GM19324 (cell line): ENCODE measurements at regions not wholly inside any gene's neighbourhood (a gene's known extent, or its start where the extent isn't known, plus 50 kb on each side); places are given as distances from the start of the nearest gene placed in this dataset.

Experiments used
- ATAC-seq: cut with Tn5 transposase; IDR thresholded peaks from one replicate; pipeline ENCODE4 v1.9.1; 2021; ENCODE audit warnings: mild to moderate bottlenecking, moderate library complexity; ENCODE audit not compliant: unreplicated experiment, low FRiP score

DNA sequence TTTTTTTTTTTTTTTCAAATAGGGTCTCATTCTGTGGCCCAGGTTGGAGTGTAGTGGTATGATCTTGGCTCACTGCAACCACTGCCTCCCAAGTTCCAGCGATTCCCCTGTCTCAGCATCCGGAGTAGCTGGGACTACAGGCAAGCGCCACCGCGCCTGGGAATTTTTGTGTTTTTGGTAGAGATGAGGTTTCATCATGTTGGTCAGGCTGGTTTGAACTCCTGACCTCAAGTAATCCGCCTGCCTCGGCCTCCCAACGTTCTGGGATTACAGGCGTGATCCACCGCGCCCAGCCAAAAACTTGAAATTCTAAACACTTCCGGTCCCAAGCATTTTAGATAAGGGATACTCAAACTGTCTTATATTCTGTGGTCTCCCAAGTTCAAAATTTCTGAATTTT, 718.9 kb upstream of the MEF2C start:
- ATAC-seq = no peak

DNA sequence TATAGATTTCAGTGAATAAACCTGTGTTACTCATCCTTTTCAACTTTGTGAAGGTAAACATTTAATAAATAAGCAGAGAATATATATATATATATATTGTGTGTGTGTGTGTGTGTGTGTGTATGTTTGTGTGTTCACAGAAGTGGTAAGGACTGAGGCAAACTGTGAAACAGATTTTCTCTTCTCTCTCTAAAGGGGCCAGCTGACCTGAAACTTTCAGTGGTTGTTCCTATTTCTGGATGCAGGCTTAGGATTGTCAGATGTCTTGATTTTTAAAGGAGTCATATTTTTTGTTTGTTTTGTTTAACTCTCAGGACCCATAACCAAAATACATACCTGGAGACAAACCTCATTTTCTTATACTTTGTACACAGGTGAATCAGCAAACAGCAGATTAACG, 714.9 kb upstream of the MEF2C start:
- ATAC-seq = no peak

DNA sequence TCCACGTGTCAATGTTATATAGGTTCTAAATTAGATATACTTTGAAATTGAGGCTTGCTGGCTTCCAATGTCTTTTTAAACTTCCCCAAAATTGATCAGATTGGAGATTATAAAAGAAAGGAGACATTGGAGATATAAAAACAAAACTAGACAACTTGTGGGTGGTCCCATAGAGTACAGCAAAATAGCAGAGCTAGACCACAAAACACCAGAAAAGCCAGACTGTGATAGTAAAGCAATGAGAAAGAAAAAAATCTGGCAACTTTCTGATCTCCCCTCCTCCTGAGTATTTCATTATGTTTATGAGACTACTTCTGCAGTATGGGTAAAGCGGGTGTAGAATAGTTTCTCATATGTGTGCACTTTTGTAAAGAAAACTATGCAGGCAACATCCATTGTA, 713.8 kb upstream of the MEF2C start:
- no peak for ATAC-seq

DNA sequence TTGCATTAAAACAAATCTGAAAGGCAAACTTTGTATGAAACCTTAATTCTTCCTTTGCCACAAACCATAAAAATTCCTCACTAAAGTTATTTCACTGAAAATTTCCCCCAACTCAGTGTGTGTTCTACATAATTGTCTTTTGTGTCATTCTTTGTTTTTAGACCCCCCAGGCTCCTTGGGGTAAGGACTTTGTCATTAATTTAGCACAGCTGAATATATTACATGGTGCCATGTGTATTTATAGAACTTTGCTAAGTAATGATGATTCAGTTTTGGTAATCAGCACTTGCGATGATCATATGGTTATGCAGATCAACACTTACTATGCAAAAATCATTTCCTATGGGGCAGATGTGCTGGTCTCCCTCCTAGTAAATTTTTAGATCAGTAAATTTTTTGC, 712.1 kb upstream of the MEF2C start:
- ATAC-seq = no peak

DNA sequence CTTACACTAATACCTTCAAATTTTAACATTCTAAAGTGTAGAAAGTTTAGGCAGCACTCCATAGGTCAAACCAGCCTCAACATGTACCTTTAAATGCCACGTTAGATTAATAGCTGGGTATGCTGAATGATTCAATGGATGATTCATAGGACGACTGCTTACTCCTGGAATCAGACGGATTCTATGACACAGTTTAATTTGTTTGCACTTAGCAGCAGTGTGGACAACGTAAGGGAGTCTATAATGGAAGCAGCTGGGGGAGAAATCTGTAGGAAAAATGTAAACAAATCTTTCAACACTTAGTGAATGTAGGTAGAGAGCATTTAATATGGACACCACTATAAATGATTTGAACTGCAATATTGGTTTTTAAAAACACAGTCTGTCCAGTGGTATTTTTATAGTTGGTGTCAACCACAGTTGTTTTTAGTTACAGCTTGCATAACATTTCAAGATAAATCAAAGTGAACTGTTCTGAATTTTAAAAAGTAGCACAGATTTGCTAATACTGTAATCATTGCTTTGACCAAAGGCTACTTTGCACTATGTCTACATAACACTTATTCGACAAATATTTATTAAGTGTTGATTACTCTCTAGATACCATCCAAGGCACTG, 701.5 kb upstream of the MEF2C start:
- no peak for ATAC-seq

DNA sequence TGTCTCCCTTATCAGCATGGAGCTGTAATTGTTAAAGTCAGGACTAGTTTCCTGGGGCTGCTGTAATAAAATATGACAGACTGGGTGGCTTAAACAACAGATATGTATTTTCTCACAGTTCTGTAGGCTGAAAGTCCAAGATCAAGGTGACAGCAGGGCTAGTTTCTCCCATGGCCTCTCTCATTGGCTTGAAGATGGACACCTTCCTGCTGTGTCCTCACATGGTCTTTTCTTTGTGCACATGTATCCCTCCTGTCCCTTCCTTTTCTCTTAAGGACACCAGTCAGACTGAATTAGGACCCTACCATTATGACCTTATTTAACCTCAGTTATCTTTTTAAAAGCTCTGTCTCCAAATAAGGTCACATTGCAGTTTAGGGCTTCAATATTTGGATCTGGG, 700.5 kb upstream of the MEF2C start:
- no peak for ATAC-seq

DNA sequence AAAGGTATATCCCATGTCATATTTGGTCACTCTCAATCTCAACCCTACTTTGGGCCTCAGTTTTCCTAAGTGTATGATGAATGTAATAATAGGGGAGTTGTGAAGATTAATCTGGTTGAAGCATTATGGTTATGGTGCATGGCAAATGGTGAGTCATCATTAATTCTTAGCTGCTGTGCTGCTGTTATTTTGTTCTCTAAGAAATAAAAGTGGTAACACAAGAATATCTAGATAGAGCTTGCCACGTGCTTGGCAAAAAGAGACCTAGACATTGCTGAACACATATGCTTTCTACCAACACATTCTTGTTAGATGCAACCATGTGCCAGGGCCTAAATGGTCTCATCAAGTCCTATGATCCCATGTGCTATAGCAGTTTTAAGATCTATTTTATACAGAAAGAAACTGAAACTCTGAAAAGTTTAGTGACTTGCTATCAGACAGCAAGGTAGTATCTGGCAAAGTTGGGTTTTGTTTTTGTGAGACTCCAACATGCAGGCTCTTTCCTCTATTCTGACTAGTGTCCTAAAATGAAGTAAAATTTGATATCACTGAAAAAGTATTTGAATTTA, 699.9 kb upstream of the MEF2C start:
- no peak for ATAC-seq

DNA sequence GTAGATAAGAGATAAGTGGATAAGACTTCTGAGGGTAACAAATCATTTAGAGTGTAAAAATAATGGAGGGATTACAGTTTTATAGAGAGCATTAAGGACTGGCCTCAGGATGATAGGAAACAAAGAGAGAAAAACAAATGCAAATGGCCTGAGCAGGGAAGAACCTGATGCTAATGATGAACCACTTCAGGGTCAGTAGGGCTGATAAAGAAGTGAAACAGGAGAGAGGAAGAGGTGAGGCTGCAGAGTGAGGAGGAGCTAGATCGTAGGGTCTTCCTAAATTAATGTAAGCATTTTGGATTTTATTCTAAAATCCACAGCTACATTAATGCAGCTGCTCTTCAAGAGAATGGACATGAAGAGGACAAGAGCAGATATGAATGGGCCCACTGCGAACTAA, 698.0 kb upstream of the MEF2C start:
- ATAC-seq = no peak

DNA sequence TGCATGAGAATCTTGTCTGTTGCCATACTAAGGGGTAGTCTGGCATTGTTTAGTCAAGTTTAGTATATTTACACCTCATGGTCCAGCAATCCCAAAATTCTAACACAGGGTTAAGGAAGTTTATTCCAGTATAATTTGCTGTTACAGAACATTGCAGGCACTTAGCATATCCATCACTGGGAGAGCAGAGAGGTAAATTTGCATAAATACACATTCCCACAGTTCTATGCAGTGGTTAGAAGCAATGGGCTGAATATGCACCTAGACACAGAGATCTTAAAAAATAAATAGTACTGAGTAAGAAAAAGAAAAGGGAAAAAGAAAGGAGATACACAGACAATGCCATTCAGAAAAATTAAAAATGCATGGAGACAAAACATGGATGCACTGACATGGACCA, 692.3 kb upstream of the MEF2C start:
- no peak for ATAC-seq

DNA sequence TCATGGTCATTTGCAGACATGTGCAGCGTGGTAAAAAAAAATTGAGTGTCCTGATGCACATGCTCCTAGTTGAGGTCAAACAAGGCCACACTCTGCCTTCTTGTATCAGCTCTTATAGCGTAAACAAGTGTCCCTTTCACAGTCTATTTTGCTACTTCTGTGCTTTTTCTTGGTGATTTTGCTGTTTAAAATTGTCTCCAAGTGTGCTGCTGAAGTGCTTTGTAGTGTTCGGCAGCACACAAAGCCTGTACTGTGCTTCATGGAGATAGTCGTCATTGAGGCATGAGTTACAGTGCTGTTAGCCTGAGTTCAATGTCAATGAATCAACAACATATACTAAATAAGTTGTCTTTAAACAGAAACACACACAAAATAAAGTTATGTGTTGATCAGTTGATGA, 690.4 kb upstream of the MEF2C start:
- no peak for ATAC-seq

DNA sequence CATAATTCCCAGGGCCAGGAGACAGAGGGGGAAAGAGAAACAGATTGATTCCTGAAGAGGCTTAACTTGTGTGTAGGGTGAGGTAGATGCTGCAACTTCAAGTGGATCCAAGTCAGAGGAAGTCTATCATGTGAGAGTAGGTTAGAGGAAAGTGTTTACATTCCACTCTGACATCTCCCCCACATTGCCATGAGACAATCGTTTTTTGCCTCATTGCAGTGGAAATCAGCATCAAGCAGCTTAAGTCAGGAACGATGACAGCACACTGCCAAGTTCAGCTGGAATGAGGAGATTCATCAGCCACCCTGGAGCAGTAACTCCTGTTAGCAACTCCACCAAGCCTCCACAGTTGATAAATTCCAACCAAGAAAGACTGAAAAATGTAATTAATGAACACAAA, 689.7 kb upstream of the MEF2C start:
- ATAC-seq = no peak

DNA sequence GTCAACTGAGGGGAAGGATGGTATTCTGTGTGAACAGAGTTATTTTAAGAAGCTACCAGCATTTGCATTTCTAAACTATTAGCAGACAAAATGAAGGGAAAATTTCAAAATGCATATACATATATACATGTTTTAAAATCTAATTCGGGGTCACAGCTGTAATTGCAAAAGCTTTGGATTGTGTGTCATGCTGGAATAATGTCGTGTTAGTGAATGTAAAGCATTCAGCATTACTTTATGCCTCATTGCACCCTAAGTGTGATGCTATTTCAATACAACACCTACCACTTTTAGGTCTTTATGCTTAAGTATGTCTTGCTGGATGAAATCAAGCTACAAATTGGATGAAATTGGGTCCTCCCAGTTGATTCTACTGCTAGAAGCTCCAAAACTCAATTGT, 687.6 kb upstream of the MEF2C start:
- no peak for ATAC-seq

DNA sequence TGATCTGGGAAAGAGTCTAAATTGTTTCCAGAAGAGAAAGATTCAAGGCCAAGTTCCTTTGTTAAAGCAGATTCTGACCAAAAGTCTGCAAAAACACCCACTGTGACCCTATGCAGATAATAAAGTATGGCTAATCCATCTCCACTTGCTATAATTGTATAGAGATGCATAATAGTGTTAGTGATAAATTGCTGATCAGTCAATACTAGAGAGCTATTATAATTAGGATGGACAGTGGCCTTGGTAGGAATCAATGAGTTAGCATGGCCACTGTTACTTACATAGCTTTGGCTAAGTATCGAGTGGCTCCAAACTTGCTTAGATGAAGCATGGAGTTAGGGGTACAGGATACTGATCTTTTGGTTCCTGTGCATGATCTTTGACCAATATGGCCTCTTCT, 683.4 kb upstream of the MEF2C start:
- ATAC-seq = no peak

DNA sequence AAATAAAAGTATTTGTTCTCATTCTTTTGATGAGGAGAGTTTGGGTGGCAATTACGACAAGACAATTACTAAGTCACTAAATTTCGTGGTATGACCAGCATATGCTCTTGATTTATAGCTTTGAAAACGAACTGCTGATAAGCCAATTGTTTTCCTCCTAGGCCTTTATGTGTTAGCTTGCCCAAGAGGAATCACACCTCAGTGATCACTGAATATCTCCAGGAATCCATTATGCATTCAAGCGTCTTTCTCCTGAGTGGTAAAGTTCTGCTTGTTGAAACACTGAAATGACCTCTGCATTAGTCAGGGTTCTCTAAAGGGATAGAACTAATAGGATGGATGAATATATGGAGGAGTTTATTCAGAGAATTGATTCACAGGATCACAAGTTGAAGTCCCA, 677.7 kb upstream of the MEF2C start:
- ATAC-seq = no peak

DNA sequence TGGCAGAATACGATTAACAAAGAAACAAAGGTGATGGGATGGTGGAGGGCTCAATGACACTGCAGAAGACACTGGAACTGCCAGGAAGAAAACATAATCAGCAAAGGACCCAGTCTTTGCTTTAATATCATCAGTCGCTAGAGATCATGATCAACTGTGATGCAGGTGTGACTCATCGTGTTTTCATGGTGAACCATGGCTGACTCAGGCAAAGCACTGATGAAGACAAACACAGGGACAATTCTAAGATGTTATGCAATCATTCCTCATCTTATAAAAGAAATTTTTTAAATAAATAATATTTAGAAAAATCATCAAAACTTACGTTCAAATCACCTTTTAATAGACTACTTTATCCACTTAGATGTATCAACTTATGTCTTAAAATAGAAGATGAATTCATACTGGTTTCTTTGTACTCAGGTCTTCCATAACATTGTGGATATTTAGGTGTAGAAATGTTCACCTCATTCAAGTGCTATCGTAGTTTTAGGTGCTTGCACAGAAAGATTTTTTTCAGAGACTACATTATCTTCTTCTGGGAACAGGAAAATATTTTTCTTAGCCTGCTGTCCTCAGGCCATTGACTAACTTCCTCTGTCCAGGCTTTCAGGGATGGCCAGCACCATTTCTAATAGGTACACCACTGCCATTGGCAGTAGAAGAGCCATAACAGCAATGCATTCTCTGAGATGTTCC, 673.4 kb upstream of the MEF2C start:
- ATAC-seq = no peak

DNA sequence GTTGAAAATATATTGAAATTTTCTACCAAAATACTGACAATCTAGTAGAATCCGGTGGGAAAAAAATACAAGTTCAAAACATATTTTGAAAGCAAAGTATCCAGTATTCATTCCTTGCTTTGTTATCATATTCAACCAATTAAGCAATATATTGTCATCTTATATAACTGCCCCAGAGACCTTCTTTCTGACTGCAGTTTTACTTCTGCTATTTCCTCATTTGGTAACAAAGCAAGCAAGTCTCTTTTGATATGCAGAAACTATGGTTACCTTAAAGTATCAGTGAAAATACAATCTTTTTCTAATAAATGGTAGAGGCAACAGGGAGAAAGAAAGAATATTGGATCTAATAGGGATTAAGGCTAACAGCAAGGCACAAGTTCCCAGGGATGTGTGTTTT, 663.7 kb upstream of the MEF2C start:
- no peak for ATAC-seq

DNA sequence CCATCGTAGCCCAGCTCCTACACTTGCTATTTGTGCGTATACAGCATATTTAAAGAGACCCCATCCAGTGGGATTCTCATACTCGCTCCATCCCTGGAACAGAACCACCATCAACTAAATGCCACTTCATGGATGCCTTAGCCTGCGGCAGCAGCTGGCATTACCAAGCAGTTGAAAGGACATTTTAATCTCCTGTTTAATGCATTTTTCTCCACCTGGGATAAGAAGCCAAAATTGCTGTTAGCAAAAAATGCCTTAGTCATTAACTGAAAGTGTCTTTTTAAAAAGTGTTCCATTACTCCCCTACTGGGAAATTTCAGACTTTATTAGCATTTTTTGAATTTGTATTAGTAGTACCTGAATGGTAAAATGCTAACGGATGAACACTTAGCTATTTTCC, 662.6 kb upstream of the MEF2C start:
- no peak for ATAC-seq

DNA sequence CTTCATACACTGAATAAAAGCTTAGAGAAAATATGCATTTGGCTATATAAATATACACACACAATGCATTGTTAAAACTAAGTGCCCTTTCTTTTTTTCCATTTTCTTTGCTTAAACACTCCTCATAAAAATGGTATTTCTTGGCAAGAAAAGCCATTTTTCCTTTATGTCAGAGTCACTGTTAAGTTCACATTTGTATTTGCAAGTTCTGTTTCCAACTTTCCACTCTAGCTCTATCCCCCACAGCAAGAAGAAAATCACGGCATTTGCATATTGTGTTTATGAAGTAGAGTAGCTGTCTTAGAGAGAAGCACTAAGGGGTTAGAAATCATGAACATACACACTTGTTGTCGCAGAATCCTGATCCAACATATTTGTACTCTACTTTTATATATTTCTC, 662.1 kb upstream of the MEF2C start:
- no peak for ATAC-seq

DNA sequence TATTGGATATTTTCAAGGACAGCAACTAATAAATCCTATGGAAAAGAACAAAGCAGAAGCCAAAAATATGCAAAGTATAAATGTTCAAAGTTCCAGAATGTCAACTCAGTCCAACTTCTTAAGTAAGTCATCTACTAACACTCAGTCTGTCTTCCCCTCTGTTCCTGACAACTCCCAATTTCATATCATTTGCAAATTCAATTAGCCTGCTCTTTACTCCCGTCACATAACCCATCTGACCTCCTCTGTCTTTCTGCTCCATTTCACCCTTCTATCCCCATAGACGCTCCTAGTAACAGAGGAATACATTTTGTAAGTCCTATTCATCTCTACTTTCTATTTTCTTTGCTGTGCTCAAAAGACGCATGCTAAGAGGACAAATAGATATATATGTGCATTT, 659.8 kb upstream of the MEF2C start:
- ATAC-seq = no peak

DNA sequence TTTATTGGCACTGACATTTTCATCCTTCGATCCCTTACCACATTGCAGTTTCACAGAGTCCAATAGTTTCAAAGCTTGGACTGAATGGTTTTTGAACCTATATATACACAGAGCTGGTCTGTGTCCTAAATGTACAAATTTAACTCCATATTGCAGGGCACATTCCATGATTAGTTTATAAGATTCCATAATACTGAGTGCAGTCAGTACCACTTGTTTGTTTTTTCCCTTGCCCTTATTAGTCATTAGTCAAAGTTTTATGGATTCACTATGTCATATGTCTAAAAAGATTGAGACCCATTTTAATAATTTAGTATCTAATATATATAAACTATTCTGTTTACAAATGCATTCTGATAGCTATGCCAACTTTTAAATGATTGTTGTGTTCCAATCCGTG, 654.8 kb upstream of the MEF2C start:
- ATAC-seq = no peak

DNA sequence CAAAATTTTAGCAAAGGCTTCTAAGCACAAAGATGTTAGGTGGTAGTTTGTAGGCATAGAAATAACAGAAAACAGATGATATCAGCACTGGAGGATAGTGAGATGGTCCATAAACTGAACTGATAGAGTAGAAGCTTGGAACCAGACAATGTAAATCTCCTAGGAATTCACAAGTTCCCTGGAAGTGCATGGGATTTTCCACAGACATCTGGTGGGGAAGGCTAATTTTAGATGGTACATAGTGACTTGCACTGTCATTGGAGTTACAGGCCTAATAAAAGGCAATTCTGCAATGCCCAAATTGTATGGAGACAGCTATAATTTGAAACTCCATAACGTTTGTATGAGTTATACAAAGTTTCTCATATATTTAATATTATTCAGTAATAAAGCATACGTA, 653.0 kb upstream of the MEF2C start:
- ATAC-seq = no peak

DNA sequence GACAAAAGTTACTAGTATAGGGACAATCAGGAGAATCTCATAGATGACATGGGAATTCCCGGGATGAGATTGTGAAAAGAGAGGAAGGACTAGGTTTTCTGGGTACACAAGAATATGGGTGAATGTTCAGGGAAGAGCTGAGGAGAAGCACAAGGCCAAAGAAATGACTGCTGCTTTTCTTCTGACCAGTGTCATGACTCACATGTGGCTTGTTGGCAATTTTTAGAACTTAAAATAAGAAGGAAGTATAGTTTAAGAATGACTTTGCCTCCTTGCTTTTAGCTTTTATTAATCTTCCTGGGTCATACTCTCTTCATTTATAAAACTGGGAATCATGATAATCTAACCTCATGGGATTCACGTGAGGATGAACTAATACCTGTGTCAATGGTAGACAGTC, 652.4 kb upstream of the MEF2C start:
- ATAC-seq = no peak
